ENCODE measurements at regions not wholly inside any gene's neighbourhood (a gene's known extent, or its start where the extent isn't known, plus 50 kb on each side); places are given as distances from the start of the nearest gene placed in this dataset.

GRCh38 chr6:43840490-43841218 is 70.6 kb downstream of the VEGFA start:
- no peak for DNase-seq

- no peak for DNase-seq
These were observed 68.4 kb downstream of the VEGFA start for GRCh38 chr6:43838276-43839036.

GRCh38 chr6:43837507-43837906 is 67.5 kb downstream of the VEGFA start:
- no peak for DNase-seq

- DNase-seq, result no peak
These were observed 66.7 kb downstream of the VEGFA start for GRCh38 chr6:43836507-43837240.

Data from NCI-H1436 (cell line).